Transverse colon (tissue), 3 donors: ENCODE measurements at regions not wholly inside any gene's neighbourhood (a gene's known extent, or its start where the extent isn't known, plus 50 kb on each side); places are given as distances from the start of the nearest gene placed in this dataset.

Experiments used
- CTCF ChIP-seq, 5 experiments: fragments of 200-600 bp in 3 of 5; fragments of 450-650 bp in 2 of 5; sonication (generic) in 3 of 5; IDR thresholded peaks; 1 replicate in 2 of 5; 2 replicates in 3 of 5; pipeline ENCODE4 v1.5.1; 2016 to 2017; ENCODE audit warnings: antibody characterized with exemption in 5 of 5, inconsistent platforms in 3 of 5, mild to moderate bottlenecking in 2 of 5, moderate library complexity in 1 of 5
- POLR2A ChIP-seq: fragments of 450-650 bp; IDR thresholded peaks from one replicate; pipeline ENCODE4 v1.6.1; 2016; ENCODE audit warnings: antibody characterized with exemption, mild to moderate bottlenecking, moderate library complexity

DNA sequence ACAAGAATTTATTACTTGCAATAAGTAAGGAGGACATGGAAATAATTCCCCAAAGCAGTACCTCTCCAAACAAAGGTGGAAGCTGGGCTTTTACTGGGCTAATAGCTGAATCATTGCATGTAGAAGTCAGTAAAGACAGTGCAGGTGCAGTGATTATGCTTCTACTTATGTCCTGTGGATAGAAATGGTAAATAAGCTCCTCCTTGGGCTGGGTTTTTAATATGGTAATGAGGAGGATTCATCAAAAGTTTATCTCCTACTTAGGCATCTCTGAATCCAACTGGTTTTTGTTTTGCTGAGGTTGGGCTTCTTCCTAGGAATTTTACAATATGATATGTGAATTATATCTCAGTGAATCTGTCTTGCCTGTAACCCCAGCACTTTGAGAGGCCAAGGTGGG lies 297.4 kb upstream of the MC4R start:
- no peak for TF ChIP-seq CTCF (IDR thresholded peaks at IDR 0.05)
- no peak for TF ChIP-seq POLR2A
